Kasumi-1 (cell line): ENCODE measurements at regions not wholly inside any gene's neighbourhood (a gene's known extent, or its start where the extent isn't known, plus 50 kb on each side); places are given as distances from the start of the nearest gene placed in this dataset.

Experiments used
- DNase-seq, 2 experiments: peaks; one replicate each; lab custom pipeline; 2025; lab: John Stamatoyannopoulos, UW

GRCh38 chr4:107248571-107248970 lies 212.5 kb upstream of the DKK2 start:
- DNase-seq: no peak

- no peak for DNase-seq
These were observed 211.6 kb upstream of the DKK2 start for GRCh38 chr4:107247738-107248137.

GRCh38 chr4:107246761-107247160 lies 210.6 kb upstream of the DKK2 start:
- DNase-seq: no peak

GRCh38 chr4:107243141-107243781 lies 207.1 kb upstream of the DKK2 start:
- DNase-seq: no peak

GRCh38 chr4:107220976-107221375 lies 184.9 kb upstream of the DKK2 start:
- DNase-seq: no peak

GRCh38 chr4:107219681-107220080 lies 183.6 kb upstream of the DKK2 start:
- DNase-seq: no peak

GRCh38 chr4:107216379-107216778 lies 180.3 kb upstream of the DKK2 start:
- DNase-seq: no peak

- no peak for DNase-seq
These were observed 179.1 kb upstream of the DKK2 start for GRCh38 chr4:107215222-107215621.

- no peak for DNase-seq
These were observed 177.8 kb upstream of the DKK2 start for GRCh38 chr4:107213880-107214279.

- DNase-seq: no peak
These were observed 177.3 kb upstream of the DKK2 start for GRCh38 chr4:107213410-107213809.

GRCh38 chr4:107212565-107212964 lies 176.5 kb upstream of the DKK2 start:
- DNase-seq: no peak

GRCh38 chr4:107210450-107211239 lies 174.5 kb upstream of the DKK2 start:
- no peak for DNase-seq

- DNase-seq: no peak
These were observed 167.6 kb upstream of the DKK2 start for GRCh38 chr4:107203733-107204132.

- no peak for DNase-seq
These were observed 166.6 kb upstream of the DKK2 start for GRCh38 chr4:107202744-107203143.

GRCh38 chr4:107197121-107197520 lies 161.0 kb upstream of the DKK2 start:
- DNase-seq: no peak

- no peak for DNase-seq
These were observed 160.2 kb upstream of the DKK2 start for GRCh38 chr4:107196312-107196711.

GRCh38 chr4:107194005-107194404 lies 157.9 kb upstream of the DKK2 start:
- DNase-seq: no peak

GRCh38 chr4:107192601-107193000 lies 156.5 kb upstream of the DKK2 start:
- DNase-seq: no peak

- DNase-seq: no peak
These were observed 151.0 kb upstream of the DKK2 start for GRCh38 chr4:107187091-107187490.

- DNase-seq: peak; percentile 72 to 76
These were observed 147.2 kb upstream of the DKK2 start for GRCh38 chr4:107183155-107183774.

GRCh38 chr4:107182347-107182746 lies 146.2 kb upstream of the DKK2 start:
- DNase-seq: no peak

- no peak for DNase-seq
These were observed 130.8 kb upstream of the DKK2 start for GRCh38 chr4:107166873-107167450.

- no peak for DNase-seq
These were observed 130.1 kb upstream of the DKK2 start for GRCh38 chr4:107166181-107166580.
